CD14-positive monocyte (primary cell): ENCODE measurements at regions not wholly inside any gene's neighbourhood (a gene's known extent, or its start where the extent isn't known, plus 50 kb on each side); places are given as distances from the start of the nearest gene placed in this dataset.

ENCODE experiments used
- DNase-seq, 3 donors: peaks; one replicate each; pipeline ENCODE4 v3.0.0-alpha.2; 2011 to 2022
- H2AFZ ChIP-seq: 2 replicates; pipeline ENCODE4 v1.6.0; 2012; ENCODE audit warnings: mild to moderate bottlenecking, low read depth, low read length, inconsistent platforms; ENCODE audit not compliant: insufficient read depth, poor library complexity, severe bottlenecking
- H3K27ac ChIP-seq, 2 donors: 1 replicate in 1 of 2; 2 replicates in 1 of 2; pipeline ENCODE4 v1.5.1; 2012 to 2013; ENCODE audit warnings: low read length in 2 of 2, control low read depth in 1 of 2, inconsistent platforms in 1 of 2, low read depth in 1 of 2, mild to moderate bottlenecking in 1 of 2
- H3K27me3 ChIP-seq, 2 donors: one replicate each; pipeline versions ENCODE4 v1.6.0 to v1.6.1; 2011 to 2013; ENCODE audit warnings: low read length in 2 of 2; ENCODE audit not compliant: control insufficient read depth in 2 of 2, insufficient read depth in 2 of 2
- H3K36me3 ChIP-seq, 2 donors: replicated peaks in 1 of 2; 1 replicate in 1 of 2; 2 replicates in 1 of 2; pipeline versions ENCODE4 v1.5.1 to v1.6.1; 2012 to 2013; ENCODE audit warnings: low read length in 2 of 2, control low read depth in 1 of 2, inconsistent platforms in 1 of 2, mild to moderate bottlenecking in 1 of 2; ENCODE audit not compliant: insufficient read depth in 2 of 2, control insufficient read depth in 1 of 2
- H3K4me1 ChIP-seq, 2 donors: 1 replicate in 1 of 2; 2 replicates in 1 of 2; pipeline versions ENCODE4 v1.5.1 to v1.6.1; 2012 to 2013; ENCODE audit warnings: low read length in 2 of 2, control low read depth in 1 of 2, inconsistent platforms in 1 of 2, mild to moderate bottlenecking in 1 of 2, moderate library complexity in 1 of 2; ENCODE audit not compliant: insufficient read depth in 2 of 2, control insufficient read depth in 1 of 2
- H3K4me2 ChIP-seq: replicated peaks from 2 replicates; pipeline ENCODE3; 2012; ENCODE audit warnings: low read length, moderate library complexity, mild to moderate bottlenecking; ENCODE audit not compliant: poor library complexity, severe bottlenecking; ENCODE audit errors: extremely low read depth
- H3K4me3 ChIP-seq, 3 experiments: fragments of 200-600 bp in 1 of 3; sonication (generic) in 1 of 3; replicated peaks in 1 of 3; 1 replicate in 2 of 3; 2 replicates in 1 of 3; pipeline ENCODE4 v1.5.1; 2011 to 2013; ENCODE audit warnings: low read length in 3 of 3, mild to moderate bottlenecking in 3 of 3, control low read depth in 2 of 3, low read depth in 2 of 3, inconsistent platforms in 1 of 3, moderate library complexity in 1 of 3
- H3K79me2 ChIP-seq: 2 replicates; pipeline ENCODE4 v1.6.0; 2012; ENCODE audit warnings: mild to moderate bottlenecking, control low read depth, inconsistent platforms, low read length, moderate library complexity; ENCODE audit not compliant: insufficient read depth
- H3K9ac ChIP-seq: 2 replicates; pipeline ENCODE4 v1.6.0; 2017; ENCODE audit warnings: low read length, mild to moderate bottlenecking; ENCODE audit not compliant: insufficient read depth, poor library complexity, severe bottlenecking
- H3K9me3 ChIP-seq, 2 donors: replicated peaks in 1 of 2; 1 replicate in 1 of 2; 2 replicates in 1 of 2; pipeline versions ENCODE4 v1.5.1 to v1.6.1; 2012 to 2013; ENCODE audit warnings: low read length in 2 of 2, control low read depth in 1 of 2; ENCODE audit not compliant: control insufficient read depth in 1 of 2, insufficient read depth in 1 of 2
- H4K20me1 ChIP-seq: 2 replicates; pipeline ENCODE4 v1.6.0; 2012; ENCODE audit warnings: mild to moderate bottlenecking, low read length, control low read depth, moderate library complexity; ENCODE audit not compliant: insufficient read depth
- H3K27ac Mint-ChIP-seq, 7 donors: one replicate each; pipeline ENCODE4 v1.8.0; 2020; ENCODE audit warnings: mild to moderate bottlenecking in 7 of 7, mixed read lengths in 7 of 7, moderate library complexity in 6 of 7, inconsistent platforms in 2 of 7
- H3K27me3 Mint-ChIP-seq, 3 donors: one replicate each; pipeline ENCODE4 v1.8.0; 2021 to 2022; ENCODE audit warnings: low read depth in 3 of 3, mild to moderate bottlenecking in 3 of 3, mixed read lengths in 3 of 3, moderate library complexity in 3 of 3, inconsistent platforms in 1 of 3
- H3K36me3 Mint-ChIP-seq, 2 donors: one replicate each; pipeline ENCODE4 v1.8.0; 2020; ENCODE audit warnings: mixed read lengths in 2 of 2, inconsistent platforms in 1 of 2, mild to moderate bottlenecking in 1 of 2
- H3K4me1 Mint-ChIP-seq: one replicate; pipeline ENCODE4 v1.8.0; 2020; ENCODE audit warnings: mild to moderate bottlenecking, mixed read lengths
- H3K4me3 Mint-ChIP-seq, 2 donors: one replicate each; pipeline ENCODE4 v1.8.0; 2020; ENCODE audit warnings: mild to moderate bottlenecking in 2 of 2, mixed read lengths in 2 of 2, moderate library complexity in 1 of 2
- H3K9me3 Mint-ChIP-seq, 7 donors: one replicate each; pipeline ENCODE4 v1.8.0; 2020 to 2022; ENCODE audit warnings: mixed read lengths in 7 of 7, mild to moderate bottlenecking in 6 of 7, moderate library complexity in 6 of 7, inconsistent platforms in 2 of 7
- CTCF ChIP-seq: fragments of 200-600 bp; IDR thresholded peaks from one replicate; pipeline ENCODE4 v1.8.0; 2022; ENCODE audit warnings: antibody characterized with exemption, mild to moderate bottlenecking
- WGBS: methylation state at CpG from one replicate; pipeline ENCODE4 v1.1.5; 2013; ENCODE audit warnings: missing lambda C conversion rate; ENCODE audit not compliant: insufficient coverage; 5-methylcytosine and 5-hydroxymethylcytosine counted together
- intact Hi-C, 2 donors: fragments of 100-400 bp; cut with micrococcal nuclease; formaldehyde crosslinking; loops; one replicate each; pipeline versions ENCODE4 v1.15.0 to v1.15.1; 2023

GRCh38 chr12:65539023-65539422, 260.5 kb downstream of the MSRB3 start:
- H4K20me1 ChIP-seq = no peaks in the 10 kb centered on the region
- H3K4me3 Mint-ChIP-seq = no peak overlapping the region
- H3K9me3 Mint-ChIP-seq = peaks cover 20 to 41% (median 32%) of the 10 kb centered on the region in 7 donors
- no peaks in the 10 kb centered on the region for H3K27me3 ChIP-seq
- no peaks in the 10 kb centered on the region for H3K36me3 ChIP-seq
- peaks cover 10 to 38% of the 10 kb centered on the region in 2 donors for H3K9me3 ChIP-seq
- TF ChIP-seq CTCF = no peak
- no peak overlapping the region for H3K9ac ChIP-seq
- H3K36me3 Mint-ChIP-seq = no peaks in the 10 kb centered on the region
- no peak overlapping the region for H3K27ac ChIP-seq
- H3K4me2 ChIP-seq = no peak overlapping the region
- 83% methylated on average over 1 of the region's 1 CpG for WGBS
- no peak for DNase-seq
- H2AFZ ChIP-seq = no peak overlapping the region
- no peak overlapping the region for H3K4me3 ChIP-seq
- no peaks in the 10 kb centered on the region for H3K4me1 Mint-ChIP-seq
- intact Hi-C loops = no loop called here
- H3K4me1 ChIP-seq = no peaks in the 10 kb centered on the region
- no peak overlapping the region for H3K27ac Mint-ChIP-seq
- H3K79me2 ChIP-seq = no peaks in the 10 kb centered on the region
- peaks cover 0 to 3% (median 0%) of the 10 kb centered on the region in 3 donors for H3K27me3 Mint-ChIP-seq

- WGBS = no CpG with 5 or more reads among the region's 1 CpG
- peaks cover 0 to 3% (median 0%) of the 10 kb centered on the region in 3 donors for H3K27me3 Mint-ChIP-seq
- no peak overlapping the region for H3K9ac ChIP-seq
Measured at GRCh38 chr12:65540140-65540539, 261.7 kb downstream of the MSRB3 start.

More at GRCh38 chr12:65540140-65540539, 261.7 kb downstream of the MSRB3 start:
- Histone ChIP-seq H3K9me3 (peaks cover 10 to 38% of the 10 kb centered on the region in 2 donors), H4K20me1 (no peaks in the 10 kb centered on the region), H3K79me2 (no peaks in the 10 kb centered on the region), H3K4me3 (no peak overlapping the region), H3K36me3 (no peaks in the 10 kb centered on the region), H3K27ac (no peak overlapping the region), H3K4me2 (no peak overlapping the region), H3K27me3 (no peaks in the 10 kb centered on the region), H3K4me1 (no peaks in the 10 kb centered on the region), H2AFZ (no peak overlapping the region)
- Mint-ChIP-seq H3K27ac (no peak overlapping the region), H3K36me3 (no peaks in the 10 kb centered on the region), H3K4me3 (no peak overlapping the region), H3K4me1 (no peaks in the 10 kb centered on the region), H3K9me3 (peaks cover 20 to 41% (median 32%) of the 10 kb centered on the region in 7 donors)
- intact Hi-C loops = no loop called here
- TF ChIP-seq CTCF = no peak
- no peak for DNase-seq
